Liver (tissue), 8 donors: ENCODE measurements at regions not wholly inside any gene's neighbourhood (a gene's known extent, or its start where the extent isn't known, plus 50 kb on each side); places are given as distances from the start of the nearest gene placed in this dataset.

Experiments
- DNase-seq: peaks from one replicate; pipeline ENCODE4 v3.0.0-alpha.2; 2017; ENCODE audit warnings: low spot score
- H3K27ac ChIP-seq, 2 donors: one replicate each; pipeline ENCODE4 v1.7.0; 2013; ENCODE audit warnings: inconsistent platforms in 2 of 2, low read length in 2 of 2, control low read depth in 1 of 2, low read depth in 1 of 2, mild to moderate bottlenecking in 1 of 2
- H3K27me3 ChIP-seq, 4 donors: one replicate each; pipeline versions ENCODE4 v1.6.1 to v1.7.0; 2013; ENCODE audit warnings: low read length in 3 of 4, inconsistent platforms in 1 of 4, mild to moderate bottlenecking in 1 of 4, moderate library complexity in 1 of 4; ENCODE audit not compliant: control insufficient read depth in 4 of 4, insufficient read depth in 4 of 4
- H3K36me3 ChIP-seq, 4 donors: one replicate each; pipeline versions ENCODE4 v1.6.1 to v1.7.0; 2013; ENCODE audit warnings: low read length in 3 of 4, mild to moderate bottlenecking in 3 of 4, low read depth in 1 of 4, moderate library complexity in 1 of 4; ENCODE audit not compliant: control insufficient read depth in 4 of 4, insufficient read depth in 3 of 4
- H3K4me1 ChIP-seq, 4 donors: one replicate each; pipeline versions ENCODE4 v1.6.1 to v1.7.0; 2013; ENCODE audit warnings: low read length in 3 of 4, mild to moderate bottlenecking in 3 of 4, moderate library complexity in 1 of 4; ENCODE audit not compliant: control insufficient read depth in 4 of 4, insufficient read depth in 4 of 4
- H3K4me3 ChIP-seq, 3 donors: one replicate each; pipeline versions ENCODE4 v1.6.1 to v1.7.0; 2013; ENCODE audit warnings: low read length in 3 of 3, control low read depth in 1 of 3, low read depth in 1 of 3, mild to moderate bottlenecking in 1 of 3
- H3K9ac ChIP-seq, 2 donors: one replicate each; pipeline ENCODE4 v1.7.0; 2013; ENCODE audit warnings: low read length in 2 of 2, mild to moderate bottlenecking in 2 of 2, moderate library complexity in 2 of 2, control low read depth in 1 of 2, low read depth in 1 of 2
- H3K9me3 ChIP-seq, 4 donors: one replicate each; pipeline versions ENCODE4 v1.6.1 to v1.7.0; 2013; ENCODE audit warnings: low read length in 3 of 4; ENCODE audit not compliant: control insufficient read depth in 4 of 4
- EGR1 ChIP-seq, 2 donors: IDR thresholded peaks; 2 replicates each; pipeline ENCODE4 v1.6.1; 2016 to 2018; ENCODE audit warnings: antibody characterized with exemption in 2 of 2, low read depth in 2 of 2
- FOXA1 ChIP-seq: IDR thresholded peaks from 2 replicates; pipeline ENCODE4 v1.6.1; 2016; ENCODE audit warnings: antibody characterized with exemption
- FOXA2 ChIP-seq: IDR thresholded peaks from 2 replicates; pipeline ENCODE4 v1.6.1; 2016; ENCODE audit warnings: antibody characterized with exemption
- GABPA ChIP-seq, 2 donors: IDR thresholded peaks in 1 of 2; conservative IDR thresholded peaks in 1 of 2; 2 replicates each; pipeline ENCODE4 v1.6.1; 2016; ENCODE audit warnings: antibody characterized with exemption in 2 of 2, mild to moderate bottlenecking in 1 of 2, moderate library complexity in 1 of 2
- HNF4A ChIP-seq, 2 donors: conservative IDR thresholded peaks; 2 replicates each; pipeline ENCODE4 v1.6.1; 2016; ENCODE audit warnings: antibody characterized with exemption in 2 of 2, mild to moderate bottlenecking in 2 of 2
- HNF4G ChIP-seq: IDR thresholded peaks from 2 replicates; pipeline ENCODE4 v1.6.1; 2016; ENCODE audit warnings: antibody characterized with exemption
- JUND ChIP-seq, 2 donors: IDR thresholded peaks; 2 replicates each; pipeline ENCODE4 v1.6.1; 2016; ENCODE audit warnings: antibody characterized with exemption in 2 of 2
- NR2F2 ChIP-seq: IDR thresholded peaks from 2 replicates; pipeline ENCODE4 v1.6.1; 2016; ENCODE audit warnings: antibody characterized with exemption
- RAD21 ChIP-seq, 2 donors: IDR thresholded peaks; 2 replicates each; pipeline ENCODE4 v1.6.1; 2016; ENCODE audit warnings: antibody characterized with exemption in 2 of 2, mild to moderate bottlenecking in 2 of 2
- RXRA ChIP-seq, 2 donors: IDR thresholded peaks; 2 replicates each; pipeline ENCODE4 v1.6.1; 2017 to 2018; ENCODE audit warnings: antibody characterized with exemption in 2 of 2, mild to moderate bottlenecking in 1 of 2
- SP1 ChIP-seq: IDR thresholded peaks from 2 replicates; pipeline ENCODE4 v1.6.1; 2018; ENCODE audit warnings: antibody characterized with exemption, mild to moderate bottlenecking
- TAF1 ChIP-seq: conservative IDR thresholded peaks from 2 replicates; pipeline ENCODE4 v1.6.1; 2016; ENCODE audit warnings: antibody characterized with exemption, mild to moderate bottlenecking
- YY1 ChIP-seq: IDR thresholded peaks from 2 replicates; pipeline ENCODE4 v1.6.1; 2016; ENCODE audit warnings: antibody characterized with exemption, mild to moderate bottlenecking
- WGBS: extraction: QIAGEN DNeasy Blood & Tissue Kit; methylation state at CpG from one replicate; pipeline ENCODE4 v1.1.7; 2013; 5-methylcytosine and 5-hydroxymethylcytosine counted together
- TF ChIP-seq, protein P1 (sequence below): IDR thresholded peaks from 2 replicates; pipeline ENCODE4 v1.6.1; 2016; ENCODE audit warnings: antibody characterized with exemption
- TF ChIP-seq, protein P2 (sequence below): IDR thresholded peaks from 2 replicates; pipeline ENCODE4 v1.6.1; 2016; ENCODE audit warnings: antibody characterized with exemption
- TF ChIP-seq, protein P3 (sequence below): IDR thresholded peaks from 2 replicates; pipeline ENCODE4 v1.6.1; 2016; ENCODE audit warnings: antibody characterized with exemption
- TF ChIP-seq, protein P4 (sequence below): fragments of 150-350 bp; IDR thresholded peaks from 2 replicates; pipeline ENCODE4 v1.5.1; 2017; ENCODE audit warnings: improper control_type of control experiment, low read depth, low read length; ENCODE audit not compliant: missing input control
- TF ChIP-seq, protein P5 (sequence below): IDR thresholded peaks from 2 replicates; pipeline ENCODE4 v1.6.1; 2016; ENCODE audit warnings: antibody characterized with exemption, mild to moderate bottlenecking
- donor health status: healthy.
- donor health status: healthy.
- donor health status: healthy.
- donor health status: healthy.
- donor health status: healthy.

GRCh38 chr18:43665105-43665788 lies 388.0 kb upstream of the SYT4 start:
- Histone ChIP-seq H3K9me3 (no peaks in the 10 kb centered on the region), H3K27ac (no peak overlapping the region), H3K9ac (no peak overlapping the region), H3K27me3 (no peaks in the 10 kb centered on the region), H3K36me3 (no peaks in the 10 kb centered on the region), H3K4me1 (no peaks in the 10 kb centered on the region), H3K4me3 (no peak overlapping the region)
- WGBS, result 61% methylated on average over 3 of the region's 3 CpGs
- TF ChIP-seq NR2F2 (no peak), JUND (IDR thresholded peaks at IDR 0.05) (no peak), FOXA2 (no peak), YY1 (no peak), RXRA (IDR thresholded peaks at IDR 0.05) (no peak), HNF4A (conservative IDR thresholded peaks at IDR 0.05) (no peak), FOXA1 (no peak)
- TF ChIP-seq, protein P1, sequence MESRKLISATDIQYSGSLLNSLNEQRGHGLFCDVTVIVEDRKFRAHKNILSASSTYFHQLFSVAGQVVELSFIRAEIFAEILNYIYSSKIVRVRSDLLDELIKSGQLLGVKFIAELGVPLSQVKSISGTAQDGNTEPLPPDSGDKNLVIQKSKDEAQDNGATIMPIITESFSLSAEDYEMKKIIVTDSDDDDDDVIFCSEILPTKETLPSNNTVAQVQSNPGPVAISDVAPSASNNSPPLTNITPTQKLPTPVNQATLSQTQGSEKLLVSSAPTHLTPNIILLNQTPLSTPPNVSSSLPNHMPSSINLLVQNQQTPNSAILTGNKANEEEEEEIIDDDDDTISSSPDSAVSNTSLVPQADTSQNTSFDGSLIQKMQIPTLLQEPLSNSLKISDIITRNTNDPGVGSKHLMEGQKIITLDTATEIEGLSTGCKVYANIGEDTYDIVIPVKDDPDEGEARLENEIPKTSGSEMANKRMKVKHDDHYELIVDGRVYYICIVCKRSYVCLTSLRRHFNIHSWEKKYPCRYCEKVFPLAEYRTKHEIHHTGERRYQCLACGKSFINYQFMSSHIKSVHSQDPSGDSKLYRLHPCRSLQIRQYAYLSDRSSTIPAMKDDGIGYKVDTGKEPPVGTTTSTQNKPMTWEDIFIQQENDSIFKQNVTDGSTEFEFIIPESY, result no peak
- TF ChIP-seq, protein P2, sequence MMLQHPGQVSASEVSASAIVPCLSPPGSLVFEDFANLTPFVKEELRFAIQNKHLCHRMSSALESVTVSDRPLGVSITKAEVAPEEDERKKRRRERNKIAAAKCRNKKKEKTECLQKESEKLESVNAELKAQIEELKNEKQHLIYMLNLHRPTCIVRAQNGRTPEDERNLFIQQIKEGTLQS, result no peak
- TF ChIP-seq, protein P3, sequence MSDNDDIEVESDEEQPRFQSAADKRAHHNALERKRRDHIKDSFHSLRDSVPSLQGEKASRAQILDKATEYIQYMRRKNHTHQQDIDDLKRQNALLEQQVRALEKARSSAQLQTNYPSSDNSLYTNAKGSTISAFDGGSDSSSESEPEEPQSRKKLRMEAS, result no peak
- TF ChIP-seq, protein P4, sequence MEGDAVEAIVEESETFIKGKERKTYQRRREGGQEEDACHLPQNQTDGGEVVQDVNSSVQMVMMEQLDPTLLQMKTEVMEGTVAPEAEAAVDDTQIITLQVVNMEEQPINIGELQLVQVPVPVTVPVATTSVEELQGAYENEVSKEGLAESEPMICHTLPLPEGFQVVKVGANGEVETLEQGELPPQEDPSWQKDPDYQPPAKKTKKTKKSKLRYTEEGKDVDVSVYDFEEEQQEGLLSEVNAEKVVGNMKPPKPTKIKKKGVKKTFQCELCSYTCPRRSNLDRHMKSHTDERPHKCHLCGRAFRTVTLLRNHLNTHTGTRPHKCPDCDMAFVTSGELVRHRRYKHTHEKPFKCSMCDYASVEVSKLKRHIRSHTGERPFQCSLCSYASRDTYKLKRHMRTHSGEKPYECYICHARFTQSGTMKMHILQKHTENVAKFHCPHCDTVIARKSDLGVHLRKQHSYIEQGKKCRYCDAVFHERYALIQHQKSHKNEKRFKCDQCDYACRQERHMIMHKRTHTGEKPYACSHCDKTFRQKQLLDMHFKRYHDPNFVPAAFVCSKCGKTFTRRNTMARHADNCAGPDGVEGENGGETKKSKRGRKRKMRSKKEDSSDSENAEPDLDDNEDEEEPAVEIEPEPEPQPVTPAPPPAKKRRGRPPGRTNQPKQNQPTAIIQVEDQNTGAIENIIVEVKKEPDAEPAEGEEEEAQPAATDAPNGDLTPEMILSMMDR, result no peak
- no peak for DNase-seq

- DNase-seq, result no peak
- Histone ChIP-seq H3K4me1 (no peaks in the 10 kb centered on the region), H3K36me3 (no peaks in the 10 kb centered on the region), H3K27me3 (peaks cover 0 to 2% (median 0%) of the 10 kb centered on the region in 4 donors), H3K9me3 (no peaks in the 10 kb centered on the region), H3K4me3 (no peak overlapping the region), H3K27ac (no peak overlapping the region), H3K9ac (no peak overlapping the region)
- WGBS, result 88% methylated on average over 4 of the region's 4 CpGs
- TF ChIP-seq, protein P4, result no peak
- TF ChIP-seq GABPA (IDR thresholded peaks at IDR 0.05 in 1 of 2, conservative IDR thresholded peaks at IDR 0.05 in 1 of 2), result no peak
- no peak for TF ChIP-seq FOXA2
- TF ChIP-seq TAF1, result no peak
- TF ChIP-seq EGR1 (IDR thresholded peaks at IDR 0.05; ENCODE audit: low read depth in 2 of 2), result no peak
- no peak for TF ChIP-seq RXRA (IDR thresholded peaks at IDR 0.05)
- no peak for TF ChIP-seq HNF4G
- TF ChIP-seq, protein P3, result no peak
- TF ChIP-seq, protein P2, result no peak
- TF ChIP-seq, protein P1, result no peak
- TF ChIP-seq NR2F2, result no peak
- no peak for TF ChIP-seq SP1
- no peak for TF ChIP-seq JUND (IDR thresholded peaks at IDR 0.05)
- TF ChIP-seq HNF4A (conservative IDR thresholded peaks at IDR 0.05), result no peak
- TF ChIP-seq, protein P5, sequence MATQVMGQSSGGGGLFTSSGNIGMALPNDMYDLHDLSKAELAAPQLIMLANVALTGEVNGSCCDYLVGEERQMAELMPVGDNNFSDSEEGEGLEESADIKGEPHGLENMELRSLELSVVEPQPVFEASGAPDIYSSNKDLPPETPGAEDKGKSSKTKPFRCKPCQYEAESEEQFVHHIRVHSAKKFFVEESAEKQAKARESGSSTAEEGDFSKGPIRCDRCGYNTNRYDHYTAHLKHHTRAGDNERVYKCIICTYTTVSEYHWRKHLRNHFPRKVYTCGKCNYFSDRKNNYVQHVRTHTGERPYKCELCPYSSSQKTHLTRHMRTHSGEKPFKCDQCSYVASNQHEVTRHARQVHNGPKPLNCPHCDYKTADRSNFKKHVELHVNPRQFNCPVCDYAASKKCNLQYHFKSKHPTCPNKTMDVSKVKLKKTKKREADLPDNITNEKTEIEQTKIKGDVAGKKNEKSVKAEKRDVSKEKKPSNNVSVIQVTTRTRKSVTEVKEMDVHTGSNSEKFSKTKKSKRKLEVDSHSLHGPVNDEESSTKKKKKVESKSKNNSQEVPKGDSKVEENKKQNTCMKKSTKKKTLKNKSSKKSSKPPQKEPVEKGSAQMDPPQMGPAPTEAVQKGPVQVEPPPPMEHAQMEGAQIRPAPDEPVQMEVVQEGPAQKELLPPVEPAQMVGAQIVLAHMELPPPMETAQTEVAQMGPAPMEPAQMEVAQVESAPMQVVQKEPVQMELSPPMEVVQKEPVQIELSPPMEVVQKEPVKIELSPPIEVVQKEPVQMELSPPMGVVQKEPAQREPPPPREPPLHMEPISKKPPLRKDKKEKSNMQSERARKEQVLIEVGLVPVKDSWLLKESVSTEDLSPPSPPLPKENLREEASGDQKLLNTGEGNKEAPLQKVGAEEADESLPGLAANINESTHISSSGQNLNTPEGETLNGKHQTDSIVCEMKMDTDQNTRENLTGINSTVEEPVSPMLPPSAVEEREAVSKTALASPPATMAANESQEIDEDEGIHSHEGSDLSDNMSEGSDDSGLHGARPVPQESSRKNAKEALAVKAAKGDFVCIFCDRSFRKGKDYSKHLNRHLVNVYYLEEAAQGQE, result no peak
- TF ChIP-seq FOXA1, result no peak
- no peak for TF ChIP-seq RAD21 (IDR thresholded peaks at IDR 0.05)
- TF ChIP-seq YY1, result no peak
Observed at GRCh38 chr18:43668866-43669265, 391.6 kb upstream of the SYT4 start.
